ENCODE measurements at regions not wholly inside any gene's neighbourhood (a gene's known extent, or its start where the extent isn't known, plus 50 kb on each side); places are given as distances from the start of the nearest gene placed in this dataset.

GRCh38 chr1:215397106-215397505 is 170.0 kb upstream of the KCTD3 start:
- TF ChIP-seq, protein P1, sequence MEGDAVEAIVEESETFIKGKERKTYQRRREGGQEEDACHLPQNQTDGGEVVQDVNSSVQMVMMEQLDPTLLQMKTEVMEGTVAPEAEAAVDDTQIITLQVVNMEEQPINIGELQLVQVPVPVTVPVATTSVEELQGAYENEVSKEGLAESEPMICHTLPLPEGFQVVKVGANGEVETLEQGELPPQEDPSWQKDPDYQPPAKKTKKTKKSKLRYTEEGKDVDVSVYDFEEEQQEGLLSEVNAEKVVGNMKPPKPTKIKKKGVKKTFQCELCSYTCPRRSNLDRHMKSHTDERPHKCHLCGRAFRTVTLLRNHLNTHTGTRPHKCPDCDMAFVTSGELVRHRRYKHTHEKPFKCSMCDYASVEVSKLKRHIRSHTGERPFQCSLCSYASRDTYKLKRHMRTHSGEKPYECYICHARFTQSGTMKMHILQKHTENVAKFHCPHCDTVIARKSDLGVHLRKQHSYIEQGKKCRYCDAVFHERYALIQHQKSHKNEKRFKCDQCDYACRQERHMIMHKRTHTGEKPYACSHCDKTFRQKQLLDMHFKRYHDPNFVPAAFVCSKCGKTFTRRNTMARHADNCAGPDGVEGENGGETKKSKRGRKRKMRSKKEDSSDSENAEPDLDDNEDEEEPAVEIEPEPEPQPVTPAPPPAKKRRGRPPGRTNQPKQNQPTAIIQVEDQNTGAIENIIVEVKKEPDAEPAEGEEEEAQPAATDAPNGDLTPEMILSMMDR (conservative IDR thresholded peaks at IDR 0.05 in 1 of 2, IDR thresholded peaks at IDR 0.05 in 1 of 2; ENCODE audit: extremely low read depth in 1 of 2, insufficient read depth in 1 of 2, low read depth in 1 of 2, low read length in 2 of 2), result no peak
- no peak for TF ChIP-seq EZH2 (IDR thresholded peaks at IDR 0.05; ENCODE audit: borderline replicate concordance, low read length)
